Endothelial cell of umbilical vein (primary cell): ENCODE measurements at regions not wholly inside any gene's neighbourhood (a gene's known extent, or its start where the extent isn't known, plus 50 kb on each side); places are given as distances from the start of the nearest gene placed in this dataset.

Source experiments
- CTCF ChIP-seq, 2 donors: IDR thresholded peaks; 1 replicate in 1 of 2; 2 replicates in 1 of 2; pipeline ENCODE4 v1.5.1; 2011; ENCODE audit warnings: low read length in 2 of 2, mild to moderate bottlenecking in 2 of 2, moderate library complexity in 2 of 2, control low read depth in 1 of 2, inconsistent platforms in 1 of 2, low read depth in 1 of 2; ENCODE audit not compliant: insufficient read depth in 1 of 2; ENCODE audit errors: extremely low read depth in 1 of 2
- JUN ChIP-seq: IDR thresholded peaks from 2 replicates; pipeline ENCODE4 v1.6.1; 2011; ENCODE audit warnings: borderline replicate concordance, low read depth; ENCODE audit not compliant: insufficient read length, insufficient read depth
- MYC ChIP-seq: IDR thresholded peaks from one replicate; pipeline ENCODE4 v1.6.1; 2011; ENCODE audit warnings: mild to moderate bottlenecking, low read depth, low read length
- POLR2A ChIP-seq: IDR thresholded peaks from 2 replicates; pipeline ENCODE4 v1.6.1; 2012; ENCODE audit warnings: low read depth, mild to moderate bottlenecking, control low read depth, low read length
- POLR2AphosphoS5 ChIP-seq: IDR thresholded peaks from 2 replicates; pipeline ENCODE4 v1.6.1; 2012; ENCODE audit warnings: low read depth, mild to moderate bottlenecking, control low read depth, low read length, moderate library complexity; ENCODE audit not compliant: insufficient read depth

GRCh38 chr20:43789593-43789992 lies 62.8 kb upstream of the GTSF1L start:
- TF ChIP-seq CTCF (IDR thresholded peaks at IDR 0.05; ENCODE audit: extremely low read depth in 1 of 2, insufficient read depth in 1 of 2, low read depth in 1 of 2, low read length in 2 of 2) (no peak), POLR2AphosphoS5 (no peak), POLR2A (no peak), MYC (no peak), JUN (no peak)
